Activated CD8-positive, alpha-beta T cell treated with anti-CD3 and anti-CD28 coated beads, Interleukin-2, amount 10 ng/mL, durations not matched to agents 7 days and 5 days (primary cell): ENCODE measurements at regions not wholly inside any gene's neighbourhood (a gene's known extent, or its start where the extent isn't known, plus 50 kb on each side); places are given as distances from the start of the nearest gene placed in this dataset.
"Not testable (repeated sequence)": the region's sequence is repeated elsewhere in the genome, so short reads cannot be mapped to it uniquely, and the experiment has no call there.

ENCODE experiments used
- ATAC-seq: fragments of 150-1000 bp; cut with Tn5 transposase; one replicate; pipeline ENCODE4 v1.10.0; 2021; ENCODE audit warnings: moderate library complexity
- CTCF ChIA-PET: fragments of 350-600 bp; sonication (Branson Sonifier 250); formaldehyde crosslinking; loops from one replicate; lab custom pipeline; 2021; ENCODE audit warnings: antibody characterized with exemption; lab: Charles Lee
- POLR2A ChIA-PET: fragments of 350-600 bp; sonication (Branson Sonifier 250); formaldehyde crosslinking; loops from one replicate; lab custom pipeline; 2021; ENCODE audit warnings: antibody characterized with exemption; lab: Charles Lee
- DNase-seq: peaks from one replicate; pipeline ENCODE4 v3.0.0-alpha.2; 2020
- H3K27ac Mint-ChIP-seq: one replicate; pipeline ENCODE4 v1.8.0; 2021; ENCODE audit warnings: mild to moderate bottlenecking, mixed read lengths
- H3K27me3 Mint-ChIP-seq: one replicate; pipeline ENCODE4 v1.8.0; 2021; ENCODE audit warnings: low read depth, mixed read lengths
- H3K36me3 Mint-ChIP-seq: one replicate; pipeline ENCODE4 v1.8.0; 2021; ENCODE audit warnings: low read depth, mixed read lengths
- H3K4me1 Mint-ChIP-seq: one replicate; pipeline ENCODE4 v1.8.0; 2021; ENCODE audit warnings: low read depth, mixed read lengths
- H3K4me3 Mint-ChIP-seq: one replicate; pipeline ENCODE4 v1.8.0; 2021; ENCODE audit warnings: mild to moderate bottlenecking, mixed read lengths
- H3K9me3 Mint-ChIP-seq: one replicate; pipeline ENCODE4 v1.8.0; 2022; ENCODE audit warnings: mixed read lengths; ENCODE audit not compliant: insufficient read depth

- POLR2A ChIA-PET, result no interaction called here
- Mint-ChIP-seq H3K27ac (no peak overlapping the region), H3K27me3 (no peaks in the 10 kb centered on the region), H3K36me3 (no peaks in the 10 kb centered on the region), H3K4me3 (no peak overlapping the region), H3K4me1 (no peaks in the 10 kb centered on the region), H3K9me3 (no peaks in the 10 kb centered on the region)
- CTCF ChIA-PET, result no interaction called here
- ATAC-seq, result no peak
- DNase-seq, result no peak
Observed at GRCh38 chr20:40274912-40275533, 414.0 kb downstream of the MAFB start.

DNA sequence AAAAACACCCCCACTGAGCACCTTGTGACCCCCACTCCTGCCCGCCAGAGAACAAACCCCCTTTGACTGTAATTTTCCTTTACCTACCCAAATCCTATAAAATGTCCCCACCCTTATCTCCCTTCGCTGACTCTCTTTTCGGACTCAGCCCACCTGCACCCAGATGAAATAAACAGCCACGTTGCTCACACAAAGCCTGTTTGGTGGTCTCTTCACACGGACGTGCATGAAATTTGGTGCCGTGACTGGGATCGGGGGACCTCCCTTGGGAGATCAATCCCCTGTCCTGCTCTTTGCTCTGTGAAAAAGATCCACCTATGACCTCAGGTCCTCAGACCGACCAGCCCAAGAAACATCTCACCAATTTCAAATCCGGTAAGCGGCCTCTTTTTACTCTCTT is 419.8 kb downstream of the MAFB start:
- H3K27ac Mint-ChIP-seq, DNase-seq, POLR2A ChIA-PET, H3K9me3 Mint-ChIP-seq, CTCF ChIA-PET, H3K4me1 Mint-ChIP-seq, H3K4me3 Mint-ChIP-seq, H3K36me3 Mint-ChIP-seq, ATAC-seq, H3K27me3 Mint-ChIP-seq: not testable (repeated sequence)

GRCh38 chr20:40268321-40269075 is 420.5 kb downstream of the MAFB start:
- Mint-ChIP-seq H3K27me3 (no peaks in the 10 kb centered on the region), H3K27ac (no peak overlapping the region), H3K4me3 (no peak overlapping the region), H3K36me3 (no peaks in the 10 kb centered on the region), H3K9me3 (no peaks in the 10 kb centered on the region), H3K4me1 (no peaks in the 10 kb centered on the region)
- DNase-seq (no peak), ATAC-seq (no peak)
- CTCF ChIA-PET, result no interaction called here
- POLR2A ChIA-PET, result no interaction called here

DNA sequence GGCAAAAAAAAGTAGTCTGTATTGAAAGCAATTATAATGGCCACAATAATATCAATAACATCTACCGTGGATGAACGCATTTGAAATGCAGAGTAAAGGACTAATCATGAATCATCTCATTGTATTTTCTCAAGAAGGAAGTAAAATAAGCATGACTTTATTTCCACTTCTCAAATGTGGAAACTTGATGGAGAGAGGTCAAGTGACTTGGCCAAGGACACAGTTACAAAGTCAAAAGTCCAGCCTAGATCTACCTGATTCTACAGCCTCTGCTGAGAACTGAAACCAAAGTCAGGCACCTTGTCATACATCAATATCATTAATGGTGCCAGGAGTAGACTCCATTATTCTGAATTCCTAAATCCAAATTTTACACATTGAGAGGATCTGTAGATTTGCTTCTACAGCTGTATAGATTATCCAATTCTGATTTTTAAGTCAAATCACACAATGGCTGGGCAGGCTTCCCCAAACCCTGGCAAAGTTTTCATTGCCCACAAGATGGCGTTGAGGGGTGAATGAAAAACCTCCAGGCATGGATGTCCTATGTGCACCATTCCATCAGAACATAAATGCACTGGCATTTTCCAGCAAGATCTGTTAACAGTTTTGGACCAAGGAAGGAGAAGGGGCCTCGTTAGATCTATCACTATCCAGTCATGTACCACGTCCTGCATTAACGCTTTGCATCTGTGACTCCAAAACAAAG is 423.1 kb downstream of the MAFB start:
- Mint-ChIP-seq H3K4me3 (no peak overlapping the region), H3K4me1 (no peaks in the 10 kb centered on the region), H3K27me3 (no peaks in the 10 kb centered on the region), H3K27ac (no peak overlapping the region), H3K36me3 (no peaks in the 10 kb centered on the region), H3K9me3 (no peaks in the 10 kb centered on the region)
- POLR2A ChIA-PET, result no interaction called here
- CTCF ChIA-PET, result no interaction called here
- DNase-seq (no peak), ATAC-seq (no peak)

- no peak overlapping the region for H3K27ac Mint-ChIP-seq
- ChIA-PET POLR2A (interaction anchor here (0.6 kb wide), 1 partner anchor 1301 kb away, joined by 3 read pairs; no protein-coding TSS in a partner anchor), CTCF (no interaction called here)
- no peaks in the 10 kb centered on the region for H3K4me1 Mint-ChIP-seq
- H3K27me3 Mint-ChIP-seq, result no peaks in the 10 kb centered on the region
- ATAC-seq (no peak), DNase-seq (no peak)
- no peaks in the 10 kb centered on the region for H3K9me3 Mint-ChIP-seq
- no peak overlapping the region for H3K4me3 Mint-ChIP-seq
- no peaks in the 10 kb centered on the region for H3K36me3 Mint-ChIP-seq
Observed at GRCh38 chr20:40262219-40262618, 426.8 kb downstream of the MAFB start.

- DNase-seq (no peak), ATAC-seq (no peak)
- no peak overlapping the region for H3K4me3 Mint-ChIP-seq
- no peaks in the 10 kb centered on the region for H3K9me3 Mint-ChIP-seq
- POLR2A ChIA-PET, result no interaction called here
- H3K4me1 Mint-ChIP-seq, result no peaks in the 10 kb centered on the region
- no peaks in the 10 kb centered on the region for H3K27me3 Mint-ChIP-seq
- no peaks in the 10 kb centered on the region for H3K36me3 Mint-ChIP-seq
- no peak overlapping the region for H3K27ac Mint-ChIP-seq
- CTCF ChIA-PET, result no interaction called here
Observed at GRCh38 chr20:40258931-40259330, 430.1 kb downstream of the MAFB start.

DNA sequence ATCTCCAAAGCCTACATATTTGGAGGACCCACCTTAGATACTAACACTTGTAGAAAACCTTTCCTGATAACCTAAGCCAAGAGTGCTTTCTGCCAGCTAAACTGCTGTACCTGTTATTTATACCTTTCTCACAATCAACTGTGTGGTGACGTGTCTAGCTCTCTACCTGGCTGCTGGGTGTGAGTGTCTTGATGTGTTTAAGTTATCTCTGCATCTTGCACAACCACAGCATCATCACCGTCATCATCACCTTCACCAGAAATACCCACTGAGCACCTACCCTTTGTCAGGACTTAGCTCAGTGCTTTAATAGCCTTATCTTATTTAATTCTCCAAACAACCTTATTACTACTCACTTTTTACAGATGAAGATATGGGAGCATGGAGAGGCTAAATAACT is 431.3 kb downstream of the MAFB start:
- POLR2A ChIA-PET, result no interaction called here
- no peaks in the 10 kb centered on the region for H3K9me3 Mint-ChIP-seq
- CTCF ChIA-PET, result no interaction called here

GRCh38 chr20:40255365-40255764 is 433.7 kb downstream of the MAFB start:
- ATAC-seq (no peak), DNase-seq (no peak)
- no peaks in the 10 kb centered on the region for H3K9me3 Mint-ChIP-seq
- no peak overlapping the region for H3K27ac Mint-ChIP-seq
- H3K4me1 Mint-ChIP-seq, result no peaks in the 10 kb centered on the region
- CTCF ChIA-PET, result no interaction called here
- H3K27me3 Mint-ChIP-seq, result no peaks in the 10 kb centered on the region
- POLR2A ChIA-PET, result no interaction called here
- H3K36me3 Mint-ChIP-seq, result no peaks in the 10 kb centered on the region
- no peak overlapping the region for H3K4me3 Mint-ChIP-seq

More for the DNA sequence above, 431.3 kb downstream of the MAFB start:
- no peak overlapping the region for H3K27ac Mint-ChIP-seq
- no peak overlapping the region for H3K4me3 Mint-ChIP-seq
- DNase-seq (no peak), ATAC-seq (no peak)
- no peaks in the 10 kb centered on the region for H3K36me3 Mint-ChIP-seq
- no peaks in the 10 kb centered on the region for H3K4me1 Mint-ChIP-seq
- no peaks in the 10 kb centered on the region for H3K27me3 Mint-ChIP-seq

DNA sequence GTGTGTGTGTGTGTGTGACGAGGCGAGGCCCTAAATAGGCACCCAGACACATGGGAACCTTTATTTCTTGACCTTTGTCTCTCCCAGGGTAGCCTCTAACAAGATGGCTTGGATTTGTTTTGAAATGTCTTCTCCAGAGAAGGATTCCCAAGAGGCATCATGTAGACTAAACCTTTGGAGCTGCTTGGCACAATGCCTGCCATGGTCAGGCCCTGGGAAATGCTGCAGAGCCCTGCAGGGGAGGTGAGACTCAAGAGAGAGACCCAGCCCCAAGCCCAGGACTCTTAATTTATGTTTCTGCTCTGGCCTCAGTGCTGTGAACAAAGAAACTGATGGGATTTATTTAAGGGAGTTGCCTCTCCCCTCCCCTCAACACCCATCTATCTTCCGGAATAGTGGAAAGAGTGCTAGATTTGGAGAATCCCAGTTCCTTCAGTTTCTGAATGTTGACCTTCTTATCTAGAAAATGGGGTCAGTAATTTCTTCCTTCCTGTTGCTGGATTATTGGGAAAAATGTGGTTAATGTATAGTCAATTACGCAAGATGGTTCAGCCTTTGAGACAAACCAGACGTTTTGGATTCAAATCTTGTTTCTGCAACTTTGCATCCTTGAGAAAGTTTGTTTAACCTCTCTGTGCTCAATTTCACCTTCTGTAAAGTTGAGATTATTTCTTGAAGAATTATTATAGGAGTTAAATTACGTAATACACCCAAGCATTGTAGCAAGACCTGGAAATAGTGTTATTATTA is 434.8 kb downstream of the MAFB start:
- H3K27ac Mint-ChIP-seq, result no peak overlapping the region
- CTCF ChIA-PET, result no interaction called here
- DNase-seq (no peak), ATAC-seq (no peak)
- H3K4me1 Mint-ChIP-seq, result no peaks in the 10 kb centered on the region
- POLR2A ChIA-PET, result no interaction called here
- H3K9me3 Mint-ChIP-seq, result no peaks in the 10 kb centered on the region
- H3K4me3 Mint-ChIP-seq, result no peak overlapping the region
- H3K36me3 Mint-ChIP-seq, result no peaks in the 10 kb centered on the region
- no peaks in the 10 kb centered on the region for H3K27me3 Mint-ChIP-seq

- H3K36me3 Mint-ChIP-seq, result no peaks in the 10 kb centered on the region
- no peaks in the 10 kb centered on the region for H3K27me3 Mint-ChIP-seq
- H3K4me3 Mint-ChIP-seq, result no peak overlapping the region
- ChIA-PET POLR2A (no interaction called here), CTCF (no interaction called here)
- DNase-seq, result no peak
- no peaks in the 10 kb centered on the region for H3K4me1 Mint-ChIP-seq
- ATAC-seq, result no peak
- no peak overlapping the region for H3K27ac Mint-ChIP-seq
- H3K9me3 Mint-ChIP-seq, result no peaks in the 10 kb centered on the region
Observed at GRCh38 chr20:40251284-40251932, 437.6 kb downstream of the MAFB start.

- H3K4me1 Mint-ChIP-seq, result no peaks in the 10 kb centered on the region
- no peaks in the 10 kb centered on the region for H3K27me3 Mint-ChIP-seq
- DNase-seq (no peak), ATAC-seq (no peak)
- no peak overlapping the region for H3K4me3 Mint-ChIP-seq
- no peaks in the 10 kb centered on the region for H3K9me3 Mint-ChIP-seq
- CTCF ChIA-PET, result no interaction called here
- H3K36me3 Mint-ChIP-seq, result no peaks in the 10 kb centered on the region
- no peak overlapping the region for H3K27ac Mint-ChIP-seq
- POLR2A ChIA-PET, result no interaction called here
Observed at GRCh38 chr20:40249805-40250204, 439.2 kb downstream of the MAFB start.
